NCI-H2171 (cell line): ENCODE measurements at regions not wholly inside any gene's neighbourhood (a gene's known extent, or its start where the extent isn't known, plus 50 kb on each side); places are given as distances from the start of the nearest gene placed in this dataset.
A peak's percentile ranks its signal among the peaks of the same experiment; 100 is the strongest.

Source experiments
- DNase-seq: peaks from one replicate; lab custom pipeline; 2025; lab: John Stamatoyannopoulos, UW

DNA sequence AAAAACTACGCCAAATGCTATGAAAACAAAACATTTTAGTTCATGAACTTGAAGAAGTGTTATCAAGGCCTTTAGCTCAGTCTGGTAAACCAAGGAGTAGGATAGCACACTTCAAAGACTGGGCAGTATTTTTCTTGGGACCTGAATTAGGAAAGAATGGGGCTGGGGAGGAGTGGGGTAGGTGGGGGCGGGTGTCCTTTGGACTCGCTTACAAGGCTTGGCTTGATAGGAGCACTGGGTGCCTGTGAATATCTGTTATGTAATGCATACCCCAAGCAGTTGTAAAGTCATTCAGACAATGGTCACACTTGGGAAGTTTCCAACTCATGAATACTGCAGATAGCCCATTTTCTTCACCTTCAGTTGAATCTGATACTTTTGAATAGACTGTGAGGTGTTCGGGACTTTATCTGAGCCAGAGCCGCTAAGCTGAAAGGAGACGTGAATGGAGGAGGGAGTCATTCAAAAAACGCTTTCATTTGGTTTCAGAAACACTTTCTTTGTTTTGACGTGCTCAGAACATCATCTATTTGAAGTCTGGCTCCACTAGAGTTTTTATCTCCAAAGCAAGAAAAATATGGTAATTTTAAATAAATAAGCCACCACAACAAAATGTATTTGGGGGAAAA, 70.1 kb upstream of the FAM204A start:
- DNase-seq = no peak

DNA sequence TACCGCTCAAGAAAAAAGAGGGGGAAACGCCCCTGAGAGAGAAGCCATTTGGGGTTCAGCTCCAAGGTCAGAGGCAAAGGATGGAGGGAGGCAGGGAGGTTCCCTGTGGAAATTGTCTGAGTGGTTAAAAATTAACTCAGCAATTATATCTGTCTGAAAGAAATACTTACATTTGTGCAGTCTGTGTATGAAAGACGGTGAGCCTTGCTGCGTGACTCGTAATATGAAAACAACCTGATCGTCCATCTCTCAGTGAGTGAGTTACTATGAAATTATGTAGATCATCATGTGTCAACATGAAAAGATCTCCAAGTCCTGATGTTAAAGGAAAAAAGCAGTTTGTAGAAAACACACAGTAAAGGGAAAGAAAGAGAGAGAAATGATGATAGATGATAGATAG, 67.2 kb upstream of the FAM204A start:
- DNase-seq = no peak

DNA sequence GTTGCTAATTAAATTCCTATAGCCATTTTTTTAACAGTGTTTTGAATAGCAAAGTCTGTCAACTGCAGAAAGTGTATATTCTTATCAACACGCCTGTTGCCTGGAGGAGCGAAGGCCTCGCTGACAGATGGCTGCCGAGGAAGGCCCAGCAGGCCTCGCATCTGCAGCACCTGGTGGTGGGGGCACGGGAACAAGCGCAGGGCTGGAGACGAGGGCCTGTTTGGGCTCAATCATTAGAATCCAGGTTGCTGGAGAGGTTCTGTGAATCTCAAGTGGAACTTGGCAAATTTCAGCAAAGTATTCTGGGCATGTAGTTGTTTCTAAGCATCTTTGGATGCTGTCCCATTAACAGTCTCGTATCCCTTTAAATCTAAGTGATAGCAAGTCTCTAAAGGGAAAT, 66.1 kb upstream of the FAM204A start:
- DNase-seq = peak; percentile 34

DNA sequence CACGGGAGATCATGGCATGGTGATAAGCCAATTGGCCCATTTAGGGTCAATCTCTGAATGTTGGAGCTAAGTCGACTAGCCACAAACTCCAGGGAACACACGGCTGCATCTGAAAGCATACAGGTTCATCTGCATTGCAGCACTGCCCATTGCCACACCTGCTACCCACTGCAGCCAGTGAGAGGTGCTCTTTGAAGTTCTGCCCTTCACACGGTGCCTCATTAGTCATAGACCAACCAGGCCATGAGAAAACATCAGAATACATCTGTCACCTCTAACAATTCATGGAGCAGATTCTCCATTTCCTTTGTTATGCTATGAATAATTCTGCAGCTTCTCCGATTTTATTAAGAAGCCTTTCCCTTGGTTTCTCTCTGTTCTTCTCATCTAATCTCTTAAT, 65.7 kb upstream of the FAM204A start:
- DNase-seq = peak; percentile 26

DNA sequence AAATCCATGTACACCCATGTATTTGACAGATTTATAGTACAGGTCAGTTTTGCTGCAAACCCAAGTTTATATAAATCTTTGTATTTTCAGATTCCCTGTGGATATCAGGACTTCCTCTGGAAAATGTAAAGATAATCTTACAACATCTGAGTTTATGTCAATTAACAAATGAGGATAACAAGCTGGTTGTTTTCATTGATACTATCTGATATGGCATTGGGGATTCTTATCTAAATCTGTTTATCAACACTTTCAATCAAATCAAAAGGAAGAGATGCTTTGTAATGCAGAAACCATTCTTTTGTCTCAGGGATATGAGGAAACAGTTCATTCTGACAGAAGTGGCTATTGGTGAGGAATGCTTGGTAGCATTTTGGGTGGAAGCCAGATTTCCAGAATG, 64.9 kb upstream of the FAM204A start:
- no peak for DNase-seq

DNA sequence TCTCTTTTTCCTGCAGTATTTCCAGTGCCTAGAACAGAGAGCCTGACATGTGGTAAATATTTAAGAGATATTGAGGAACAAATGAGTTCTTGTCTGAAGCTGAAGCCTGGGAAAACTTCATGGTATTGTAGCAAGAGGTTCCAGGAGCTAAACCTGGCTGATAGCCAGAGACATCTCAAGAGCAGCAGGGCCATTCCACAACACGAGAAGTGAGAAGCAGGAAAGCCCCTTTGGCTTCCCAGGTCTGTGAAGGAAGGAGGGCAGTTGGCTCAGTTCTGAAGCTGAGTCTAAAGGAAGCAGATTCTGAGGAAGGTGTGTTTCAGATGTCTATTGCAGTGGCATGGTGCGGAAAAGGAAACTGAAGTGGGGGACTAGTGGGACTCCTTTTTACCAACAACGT, 63.8 kb upstream of the FAM204A start:
- DNase-seq = no peak

DNA sequence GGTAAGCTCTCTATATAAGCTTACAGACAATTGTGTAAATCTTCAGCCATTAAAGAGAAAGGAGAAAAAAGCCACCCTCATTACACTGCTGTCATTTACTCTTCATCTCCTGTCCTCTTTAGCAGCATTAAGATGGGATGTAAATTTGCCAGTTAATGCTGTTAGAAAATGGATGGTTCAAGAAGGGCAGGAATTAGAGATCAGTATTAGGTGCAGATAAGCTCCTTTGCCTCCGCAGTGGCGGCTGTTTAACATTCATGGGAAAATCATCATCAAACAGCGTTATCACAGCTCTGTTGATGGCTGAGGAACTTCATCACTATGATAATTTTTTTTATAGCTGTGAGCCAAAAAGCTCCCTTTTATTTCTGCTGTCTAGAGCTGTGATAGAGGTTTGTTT, 61.8 kb upstream of the FAM204A start:
- no peak for DNase-seq

DNA sequence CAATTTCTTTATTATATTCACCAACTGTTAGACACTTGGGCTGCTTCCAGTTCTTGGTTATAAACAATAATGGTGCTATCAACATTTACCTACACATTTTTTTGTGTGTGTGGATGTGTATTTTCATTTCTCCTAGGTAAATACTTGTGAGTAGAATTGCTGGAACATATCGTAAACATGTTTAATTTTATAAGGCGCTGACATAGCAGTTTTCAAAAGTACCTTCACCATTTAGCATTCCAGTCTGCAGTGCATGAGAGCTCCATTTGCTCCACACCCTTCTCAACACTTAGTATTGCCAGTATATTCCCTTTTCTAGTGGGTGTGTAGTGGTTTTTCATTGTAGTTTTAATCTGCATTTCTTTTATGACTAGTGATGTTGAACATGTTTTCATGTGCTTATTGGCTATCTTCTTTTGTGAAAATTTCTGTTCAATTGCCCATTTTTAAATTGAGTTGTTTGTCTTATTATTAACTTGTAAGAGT, 59.6 kb upstream of the FAM204A start:
- no peak for DNase-seq

DNA sequence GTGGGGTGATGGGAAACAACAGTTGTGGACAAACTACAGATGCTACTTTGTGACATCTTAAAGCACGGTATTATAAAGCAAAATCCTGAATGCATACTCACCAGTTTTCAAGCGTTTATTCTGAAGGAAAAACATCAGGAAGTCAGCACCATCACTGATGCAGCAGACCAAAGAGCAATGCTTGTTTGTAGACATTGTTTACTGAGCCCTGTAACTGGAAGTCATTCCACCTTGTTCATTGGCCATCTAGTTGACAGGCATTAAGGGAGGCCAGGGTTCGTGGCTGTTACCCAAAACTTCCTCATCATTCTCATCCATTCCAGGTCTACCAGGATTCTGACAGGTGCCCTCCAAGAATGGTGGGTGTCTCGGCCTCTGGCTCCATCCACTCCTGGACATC, 55.3 kb upstream of the FAM204A start:
- no peak for DNase-seq

DNA sequence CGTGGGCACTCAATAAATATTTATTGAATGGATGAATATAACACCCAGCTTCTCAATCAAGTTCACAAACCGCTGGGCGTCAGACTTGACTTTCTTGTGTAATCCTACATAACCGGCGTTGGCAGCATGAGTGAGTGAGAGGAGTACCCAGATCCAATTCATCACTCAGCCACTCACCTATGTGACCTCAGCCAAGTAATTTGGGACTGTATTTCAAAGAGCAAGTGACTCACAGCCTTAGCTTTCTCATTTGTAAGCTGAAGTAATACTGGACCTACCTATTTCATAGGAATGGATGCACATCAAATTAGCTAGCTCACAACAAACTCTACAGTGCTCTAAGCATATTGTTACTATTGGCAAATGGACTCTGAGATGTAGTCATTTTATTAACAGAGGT, 53.8 kb upstream of the FAM204A start:
- no peak for DNase-seq

DNA sequence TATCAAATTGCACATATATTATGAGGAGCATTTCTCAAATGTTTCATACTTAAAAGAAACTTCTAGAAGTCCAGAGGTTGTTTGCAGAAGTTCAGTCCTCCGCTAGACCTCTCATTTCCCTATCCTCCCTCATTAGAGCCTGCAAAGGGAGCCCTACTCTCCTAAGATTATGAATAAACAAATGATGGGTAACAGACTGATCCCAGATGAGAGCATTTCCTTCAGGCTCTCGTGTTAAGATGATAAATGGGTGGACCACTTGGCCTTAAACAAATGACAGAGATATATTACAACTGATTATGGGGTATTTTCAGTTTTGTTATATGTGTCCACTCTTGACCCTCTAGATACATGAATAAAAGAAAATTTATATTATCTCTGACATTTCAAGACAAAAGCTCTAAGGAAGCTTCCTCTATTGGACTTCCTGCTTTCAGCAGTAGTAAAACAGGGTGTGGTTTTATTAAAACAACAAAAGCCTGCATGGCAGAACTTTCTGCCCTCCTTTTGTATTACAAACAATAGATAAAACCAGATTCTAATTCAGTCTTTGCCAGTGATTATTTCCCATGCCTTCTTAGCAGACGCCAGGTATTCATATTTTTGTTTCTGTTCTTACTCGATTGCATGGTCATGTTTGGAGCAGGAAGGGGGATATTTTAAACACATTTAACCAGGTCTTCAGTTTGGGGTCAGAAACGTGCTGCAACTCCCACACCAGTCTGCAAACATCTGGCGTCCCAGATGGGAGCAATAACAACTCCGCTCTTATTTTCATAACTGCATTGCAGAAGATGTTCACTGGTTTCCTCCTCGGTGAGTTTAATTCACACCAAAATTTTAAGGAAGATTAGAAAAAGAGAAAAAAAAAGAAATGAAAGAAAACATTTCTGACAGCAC, 52.4 kb upstream of the FAM204A start:
- DNase-seq = peak; percentile 6

DNA sequence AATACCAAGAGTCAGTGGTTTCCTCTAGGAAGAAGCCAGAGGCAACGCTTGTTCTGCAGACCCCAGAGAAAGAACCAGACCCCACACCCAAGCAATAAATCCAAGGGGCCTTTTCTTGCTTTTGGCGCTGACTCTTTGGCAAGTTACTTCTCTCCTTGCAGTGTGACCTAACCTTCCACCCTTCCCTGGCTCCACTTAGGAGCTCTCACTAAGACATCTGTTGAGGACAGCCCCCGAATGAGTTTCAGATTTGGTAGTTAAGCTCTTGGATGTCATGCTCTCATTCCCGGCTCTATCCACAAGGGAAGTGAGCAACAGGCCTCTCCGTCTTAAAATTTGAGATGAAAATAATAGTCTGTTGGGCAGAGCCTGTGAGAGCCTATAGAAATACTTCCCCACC, 50.6 kb upstream of the FAM204A start:
- no peak for DNase-seq
